ENCODE measurements at regions not wholly inside any gene's neighbourhood (a gene's known extent, or its start where the extent isn't known, plus 50 kb on each side); places are given as distances from the start of the nearest gene placed in this dataset.
"Not testable (repeated sequence)": the region's sequence is repeated elsewhere in the genome, so short reads cannot be mapped to it uniquely, and the experiment has no call there.

GRCh38 chr12:128069359-128069997 lies 197.5 kb upstream of the TMEM132C start:
- DNase-seq (ENCODE audit: low read depth in 4 of 4, low spot score in 3 of 4) = peak in 3 of 4 donors; percentile 7 to 18 (median 13)

DNA sequence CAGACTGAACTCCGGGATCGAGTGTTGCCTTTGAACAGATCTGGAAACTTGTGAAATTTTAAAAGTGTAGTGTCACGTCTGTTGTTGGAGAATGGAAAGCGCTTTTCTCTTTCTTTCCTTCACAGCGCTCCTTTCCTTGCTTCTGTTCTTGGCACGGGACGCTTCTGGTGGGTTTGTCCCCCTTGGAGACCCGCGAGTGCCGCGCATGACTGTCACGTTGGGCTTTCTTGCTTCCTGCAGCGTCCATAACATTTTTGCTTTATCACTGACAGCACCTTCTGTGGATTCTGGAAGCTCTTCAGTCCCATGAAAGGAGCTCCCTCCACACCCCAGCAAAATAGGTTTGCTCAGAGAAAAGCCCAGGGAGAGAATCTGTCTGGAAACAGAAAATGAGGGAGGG lies 193.0 kb upstream of the TMEM132C start:
- DNase-seq (ENCODE audit: low read depth in 4 of 4, low spot score in 3 of 4) = no peak

DNA sequence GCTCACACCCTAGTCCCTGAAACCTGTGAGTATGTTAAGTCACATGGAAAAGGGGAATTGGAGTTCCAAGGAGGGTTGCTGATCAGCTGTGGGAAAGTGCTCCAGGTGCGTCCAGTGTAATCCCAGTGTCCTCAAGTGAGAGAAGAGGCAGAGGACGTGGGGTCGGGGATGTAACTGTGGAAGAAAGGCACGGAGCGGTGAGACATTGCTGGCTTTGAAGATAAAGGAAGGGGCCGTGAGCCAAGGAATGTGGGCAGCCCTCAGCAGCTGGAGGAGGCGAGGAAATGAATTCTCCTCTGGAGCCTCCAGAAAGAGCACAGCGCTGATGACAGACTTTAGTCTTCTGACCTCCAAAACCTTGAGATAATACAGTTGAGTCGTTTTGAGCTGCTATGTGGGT lies 191.6 kb upstream of the TMEM132C start:
- no peak for DNase-seq (ENCODE audit: low read depth in 4 of 4, low spot score in 3 of 4)

DNA sequence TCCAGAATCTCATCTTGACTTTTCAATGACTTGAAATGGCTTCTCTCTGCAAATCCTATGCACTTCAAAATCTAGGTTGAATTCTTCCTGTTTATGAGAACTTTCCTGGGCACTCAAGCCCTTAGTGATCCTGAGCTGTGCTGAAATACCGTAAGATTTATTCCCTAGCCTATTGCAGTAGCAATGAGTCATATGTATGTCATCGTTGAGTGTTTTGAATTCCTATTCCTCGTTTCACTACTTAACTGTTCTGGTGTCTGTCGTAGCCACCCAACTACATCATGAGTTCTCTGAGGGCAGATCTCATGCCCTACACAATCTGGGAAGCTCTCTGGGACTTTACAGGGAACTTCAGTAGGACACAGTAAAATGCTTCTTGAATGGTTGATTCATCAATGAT lies 190.8 kb upstream of the TMEM132C start:
- no peak for DNase-seq (ENCODE audit: low read depth in 4 of 4, low spot score in 3 of 4)

DNA sequence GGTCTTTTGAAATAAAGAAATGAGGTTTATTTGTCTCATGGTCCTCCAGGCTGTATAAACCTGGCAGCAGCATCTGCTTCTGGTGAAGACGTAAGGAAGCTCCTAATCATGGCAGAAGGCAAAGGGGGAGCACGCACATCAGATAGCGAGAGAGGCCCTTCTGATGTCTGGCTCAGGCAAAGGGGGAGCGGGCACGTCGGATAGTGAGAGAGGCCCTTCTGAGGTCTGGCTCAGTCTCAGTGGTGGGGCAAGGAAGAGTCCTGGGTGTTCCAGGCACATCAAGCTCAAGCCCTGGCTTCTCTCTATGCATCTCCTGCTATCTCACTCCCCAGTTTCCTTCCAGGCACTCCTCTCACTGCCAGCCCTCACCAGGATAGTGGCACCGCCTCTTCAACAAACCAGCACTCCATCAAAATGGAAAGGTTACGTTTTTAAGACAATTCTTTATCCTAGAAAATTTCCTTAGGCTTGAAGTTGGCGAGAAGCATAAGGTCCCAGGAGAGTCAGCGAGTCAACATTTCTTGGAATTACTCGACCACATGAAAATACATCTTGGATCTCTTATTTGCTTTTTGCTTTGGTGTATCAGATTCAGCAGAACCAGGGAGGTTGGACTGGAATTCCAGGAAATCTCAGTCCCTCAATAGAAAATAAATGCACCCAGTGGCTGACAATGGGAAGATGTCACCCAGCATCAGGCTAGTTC lies 189.6 kb upstream of the TMEM132C start:
- DNase-seq (ENCODE audit: low read depth in 4 of 4, low spot score in 3 of 4) = no peak

GRCh38 chr12:128077917-128078298 lies 189.1 kb upstream of the TMEM132C start:
- no peak for DNase-seq (ENCODE audit: low read depth in 4 of 4, low spot score in 3 of 4)

DNA sequence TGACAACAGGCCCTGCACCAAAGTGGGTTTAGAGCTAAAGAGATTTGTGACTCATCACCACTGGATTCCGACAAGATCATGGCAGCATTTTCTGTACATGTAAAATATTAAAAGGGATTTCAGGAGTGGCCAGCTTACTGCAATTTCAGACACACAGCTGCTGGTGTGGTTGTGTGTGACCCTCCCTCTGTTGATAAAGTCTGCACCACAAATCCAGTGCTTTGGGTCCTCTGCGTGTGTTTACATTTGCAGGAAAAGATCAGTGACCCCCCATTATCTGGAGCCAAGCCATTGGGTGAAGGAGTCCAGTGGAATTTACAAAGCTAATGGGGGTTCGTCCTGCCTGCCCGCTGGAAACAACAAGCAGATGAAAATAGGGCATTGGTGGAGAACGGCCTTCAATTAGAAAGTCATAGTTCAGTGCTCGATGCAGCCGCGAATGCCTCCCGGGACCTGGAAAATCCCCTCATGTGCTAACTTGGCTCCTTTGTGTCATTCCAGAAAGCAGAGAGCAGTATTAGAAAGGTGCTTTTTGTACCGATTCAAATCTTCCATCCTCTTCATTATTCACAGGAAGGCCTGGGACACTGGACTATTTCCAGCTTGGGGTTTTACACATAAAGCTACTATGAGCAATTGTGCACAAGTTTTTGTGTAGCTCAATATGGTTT lies 188.5 kb upstream of the TMEM132C start:
- DNase-seq (ENCODE audit: low read depth in 4 of 4, low spot score in 3 of 4) = no peak

GRCh38 chr12:128079446-128079845 lies 187.5 kb upstream of the TMEM132C start:
- DNase-seq (ENCODE audit: low read depth in 4 of 4, low spot score in 3 of 4) = no peak

- no peak for DNase-seq (ENCODE audit: low read depth in 4 of 4, low spot score in 3 of 4)
Measured at GRCh38 chr12:128083132-128083729, 183.7 kb upstream of the TMEM132C start.

- DNase-seq (ENCODE audit: low read depth in 4 of 4, low spot score in 3 of 4) = no peak
Measured at GRCh38 chr12:128088926-128089325, 178.0 kb upstream of the TMEM132C start.

GRCh38 chr12:128089961-128090360 lies 177.0 kb upstream of the TMEM132C start:
- DNase-seq (ENCODE audit: low read depth in 4 of 4, low spot score in 3 of 4) = no peak

DNA sequence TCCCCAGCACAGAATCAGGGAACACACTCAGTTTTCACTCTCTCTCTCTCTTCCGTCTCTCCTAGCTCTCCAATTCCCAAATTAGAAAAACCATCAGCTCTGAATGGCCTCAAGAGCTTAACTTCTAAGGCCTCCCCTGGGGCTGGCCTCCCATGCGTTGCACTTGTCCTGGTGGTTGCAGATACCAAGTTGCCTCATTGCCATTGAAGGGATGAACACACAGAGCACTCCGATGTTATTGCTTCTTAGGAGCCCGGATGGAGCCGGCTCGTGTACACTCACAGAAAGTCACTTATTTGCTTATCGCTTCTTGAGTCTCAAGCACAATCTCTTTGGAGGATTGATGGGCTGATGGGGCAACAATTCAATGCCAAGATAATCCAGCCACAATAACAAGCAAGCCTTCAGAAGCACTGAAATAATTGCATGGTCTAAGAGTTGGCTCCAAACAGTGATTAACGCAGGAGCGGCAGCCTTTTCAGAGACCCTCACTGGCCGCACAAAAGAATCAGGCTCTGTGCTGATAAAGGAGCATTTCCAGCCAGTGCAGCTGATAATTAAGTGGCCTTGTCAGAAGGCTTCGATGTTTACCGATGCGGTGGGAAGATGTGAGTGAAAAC lies 175.8 kb upstream of the TMEM132C start:
- DNase-seq (ENCODE audit: low read depth in 4 of 4, low spot score in 3 of 4) = no peak

DNA sequence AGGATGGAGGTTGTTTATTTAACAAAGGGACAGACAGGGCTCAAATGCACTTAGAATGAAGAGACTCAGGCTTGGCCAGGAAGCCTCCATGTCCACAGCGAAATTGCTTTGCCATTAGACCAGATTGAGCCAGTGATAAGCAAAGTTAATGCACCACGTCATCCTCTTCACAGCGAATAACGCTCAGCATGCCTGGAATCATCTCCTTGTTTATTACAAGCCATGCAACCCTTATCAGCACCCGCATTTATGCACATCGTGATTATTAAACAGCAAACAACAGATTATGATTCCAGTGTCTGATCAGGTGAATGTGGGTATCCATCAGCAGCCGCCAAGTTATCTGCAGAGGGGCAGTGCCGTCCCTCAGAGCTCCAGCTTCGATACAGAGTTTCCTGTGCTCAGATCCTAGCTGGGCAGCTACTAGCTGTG lies 175.0 kb upstream of the TMEM132C start:
- no peak for DNase-seq (ENCODE audit: low read depth in 4 of 4, low spot score in 3 of 4)

GRCh38 chr12:128098730-128099129 lies 168.2 kb upstream of the TMEM132C start:
- DNase-seq (ENCODE audit: low read depth in 4 of 4, low spot score in 3 of 4) = no peak

DNA sequence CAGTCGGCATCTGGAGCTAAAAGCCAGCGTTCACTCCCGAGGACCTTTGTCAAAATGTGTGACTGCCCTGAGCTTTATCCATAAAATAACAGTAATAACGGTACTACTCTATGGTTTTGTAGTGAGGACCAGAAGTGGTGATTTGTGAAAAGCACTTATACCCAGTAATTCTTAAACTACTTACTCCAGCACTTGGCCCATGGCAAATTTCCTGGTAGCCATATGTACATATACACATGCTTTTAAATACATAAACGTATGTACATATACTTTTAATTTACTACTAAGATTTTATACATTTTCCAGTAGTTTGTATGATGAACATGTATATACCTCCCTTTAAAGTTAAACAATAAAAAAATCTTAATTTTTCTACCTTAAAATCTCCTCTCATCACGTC lies 163.8 kb upstream of the TMEM132C start:
- DNase-seq (ENCODE audit: low read depth in 4 of 4, low spot score in 3 of 4) = no peak

DNA sequence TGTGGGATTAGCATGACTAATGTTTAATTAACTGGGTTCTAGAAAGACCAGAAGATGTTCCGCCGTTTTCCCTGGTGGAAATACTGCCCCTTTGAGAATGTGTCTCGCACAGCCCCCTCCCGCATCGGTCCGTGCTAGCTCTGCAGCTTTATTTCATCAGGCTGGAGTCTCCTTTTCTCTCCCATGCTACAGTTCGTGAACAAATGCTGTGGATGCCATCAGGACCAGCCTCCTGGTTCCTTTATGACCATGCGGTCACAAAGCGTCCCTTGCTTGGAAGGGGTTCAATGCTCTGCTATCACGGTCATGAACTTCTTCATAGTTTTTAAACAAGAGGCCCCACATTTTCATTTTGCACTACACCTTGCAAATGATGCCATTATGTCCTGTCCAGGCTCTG lies 157.7 kb upstream of the TMEM132C start:
- DNase-seq (ENCODE audit: low read depth in 4 of 4, low spot score in 3 of 4) = no peak

DNA sequence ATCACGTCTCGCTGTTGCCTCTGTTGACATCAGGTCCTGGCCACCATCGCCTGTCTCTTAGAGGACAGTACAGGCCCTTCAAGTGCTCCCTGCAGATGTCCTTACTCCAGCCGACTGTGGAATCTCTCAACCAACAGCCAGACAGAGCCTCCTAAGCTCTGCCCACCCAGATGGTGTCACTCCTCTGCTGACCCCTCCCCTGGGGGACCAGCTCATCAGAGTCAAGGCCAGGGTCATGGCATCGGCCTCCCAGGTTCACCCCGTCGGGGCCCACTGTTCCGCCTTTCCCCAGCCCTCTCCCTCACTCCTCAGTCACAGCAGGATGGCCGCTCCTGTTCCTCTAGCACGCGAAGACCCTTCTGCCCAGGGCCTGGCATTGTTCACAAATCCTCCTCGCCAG lies 157.3 kb upstream of the TMEM132C start:
- DNase-seq (ENCODE audit: low read depth in 4 of 4, low spot score in 3 of 4) = no peak

DNA sequence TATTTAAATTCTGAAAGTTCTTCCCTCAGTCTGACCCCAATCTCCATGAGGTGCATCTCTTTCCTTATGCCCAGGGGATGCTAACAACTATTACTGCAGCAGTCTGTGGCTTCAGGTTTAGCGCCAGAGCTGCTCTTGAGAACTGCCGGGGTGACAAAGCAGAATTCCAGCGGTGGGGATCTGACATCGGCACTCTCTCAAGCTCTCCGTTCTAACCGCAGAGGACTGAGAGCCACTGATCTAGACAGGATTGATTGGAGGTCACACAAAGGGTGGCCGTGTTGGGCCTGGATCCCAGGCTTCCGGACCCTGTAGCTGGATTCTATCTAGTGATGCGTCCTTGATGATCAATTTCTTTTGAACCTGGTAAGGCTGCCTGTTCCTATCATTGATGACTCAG lies 155.6 kb upstream of the TMEM132C start:
- DNase-seq (ENCODE audit: low read depth in 4 of 4, low spot score in 3 of 4) = no peak

- DNase-seq (ENCODE audit: low read depth in 4 of 4, low spot score in 3 of 4) = no peak
Measured at GRCh38 chr12:128111951-128112350, 155.0 kb upstream of the TMEM132C start.

DNA sequence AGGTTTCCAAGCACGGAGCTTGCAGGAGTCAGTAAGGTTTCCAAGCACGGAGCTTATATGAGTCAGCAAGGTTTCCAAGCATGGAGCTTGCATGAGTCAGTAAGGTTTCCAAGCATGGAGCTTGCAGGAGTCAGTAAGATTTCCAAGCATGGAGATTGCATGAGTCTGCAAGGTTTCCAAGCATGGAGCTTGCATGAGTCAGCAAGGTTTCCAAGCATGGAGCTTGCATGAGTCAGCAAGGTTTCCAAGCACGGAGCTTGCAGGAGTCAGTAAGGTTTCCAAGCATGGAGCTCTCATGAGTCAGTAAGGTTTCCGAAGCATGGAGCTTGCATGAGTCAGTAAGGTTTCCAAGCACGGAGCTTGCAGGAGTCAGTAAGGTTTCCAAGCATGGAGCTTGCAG lies 153.7 kb upstream of the TMEM132C start:
- DNase-seq (ENCODE audit: low read depth in 4 of 4, low spot score in 3 of 4) = not testable (repeated sequence)

- DNase-seq (ENCODE audit: low read depth in 4 of 4, low spot score in 3 of 4) = no peak
Measured at GRCh38 chr12:128114485-128114884, 152.5 kb upstream of the TMEM132C start.

Measured in right renal pelvis (tissue), 4 donors.